Hematopoietic multipotent progenitor cell treated with erythropoietin and hydrocortisone succinate and interleukin-3 and kit ligand, for 15 days (in vitro differentiated cells): ENCODE measurements at regions not wholly inside any gene's neighbourhood (a gene's known extent, or its start where the extent isn't known, plus 50 kb on each side); places are given as distances from the start of the nearest gene placed in this dataset.
"Not testable (repeated sequence)": the region's sequence is repeated elsewhere in the genome, so short reads cannot be mapped to it uniquely, and the experiment has no call there.

Experiments used
- DNase-seq: peaks from one replicate; pipeline ENCODE4 v3.0.0-alpha.2; 2015; ENCODE audit warnings: low spot score

DNA sequence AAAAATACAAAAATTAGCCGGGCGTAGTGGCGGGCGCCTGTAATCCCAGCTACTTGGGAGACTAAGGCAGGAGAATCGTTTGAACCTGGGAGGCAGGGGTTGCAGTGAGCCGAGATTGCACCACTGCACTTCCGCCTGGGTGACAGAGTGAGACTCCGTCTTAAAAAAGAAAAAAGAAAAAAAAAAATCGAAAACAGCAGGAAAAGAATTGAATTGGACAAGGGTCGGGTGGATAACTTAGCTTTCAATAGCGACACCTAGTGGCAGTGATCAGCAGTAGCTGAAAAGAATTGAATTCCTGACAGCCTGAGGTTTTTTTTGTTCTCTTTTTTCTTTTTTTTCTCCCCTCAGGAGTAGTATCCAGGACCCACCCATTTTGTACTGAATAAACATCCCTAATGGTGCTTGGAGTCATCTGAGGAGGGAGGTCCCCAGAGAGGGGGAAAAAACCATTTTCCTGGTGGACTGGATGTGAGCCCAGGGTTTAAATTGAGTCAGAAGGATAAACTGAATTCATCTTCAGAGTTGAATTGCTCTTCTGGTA is 55.1 kb downstream of the CYCS start:
- peak; percentile 71 for DNase-seq

DNA sequence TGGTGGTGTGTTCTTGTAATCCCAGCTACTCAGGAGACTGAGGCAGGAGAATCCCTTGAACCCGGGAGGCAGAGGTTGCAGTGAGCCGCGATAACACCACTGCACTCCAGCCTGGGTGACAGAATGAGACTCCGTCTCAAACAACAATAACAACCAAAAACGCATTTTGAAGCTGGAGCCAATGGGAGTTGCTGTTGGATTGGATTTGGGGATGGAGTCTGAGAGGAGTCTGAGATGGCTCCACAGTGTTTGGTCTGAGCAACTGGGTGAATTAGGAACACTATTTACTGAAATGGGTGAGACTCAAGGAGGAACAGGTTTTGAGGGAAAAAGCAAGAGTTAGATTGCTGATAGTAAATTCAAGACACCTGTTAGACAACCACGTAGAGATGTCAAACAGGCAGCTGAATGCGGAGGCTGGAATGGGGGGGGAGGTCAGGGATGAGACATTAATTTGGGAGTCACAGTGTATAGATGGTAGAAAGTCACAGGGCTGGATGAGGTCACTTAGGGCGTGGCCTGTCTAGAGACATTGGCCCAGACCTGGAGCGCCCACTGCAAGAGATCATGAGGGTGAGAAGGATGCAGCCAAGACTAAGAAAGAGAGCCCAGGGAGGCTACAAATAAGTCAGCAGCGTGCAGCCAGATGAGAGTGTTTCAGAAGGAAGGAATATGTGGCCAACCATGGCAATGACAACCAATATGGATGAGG is 56.4 kb downstream of the CYCS start:
- peak; percentile 9 for DNase-seq

DNA sequence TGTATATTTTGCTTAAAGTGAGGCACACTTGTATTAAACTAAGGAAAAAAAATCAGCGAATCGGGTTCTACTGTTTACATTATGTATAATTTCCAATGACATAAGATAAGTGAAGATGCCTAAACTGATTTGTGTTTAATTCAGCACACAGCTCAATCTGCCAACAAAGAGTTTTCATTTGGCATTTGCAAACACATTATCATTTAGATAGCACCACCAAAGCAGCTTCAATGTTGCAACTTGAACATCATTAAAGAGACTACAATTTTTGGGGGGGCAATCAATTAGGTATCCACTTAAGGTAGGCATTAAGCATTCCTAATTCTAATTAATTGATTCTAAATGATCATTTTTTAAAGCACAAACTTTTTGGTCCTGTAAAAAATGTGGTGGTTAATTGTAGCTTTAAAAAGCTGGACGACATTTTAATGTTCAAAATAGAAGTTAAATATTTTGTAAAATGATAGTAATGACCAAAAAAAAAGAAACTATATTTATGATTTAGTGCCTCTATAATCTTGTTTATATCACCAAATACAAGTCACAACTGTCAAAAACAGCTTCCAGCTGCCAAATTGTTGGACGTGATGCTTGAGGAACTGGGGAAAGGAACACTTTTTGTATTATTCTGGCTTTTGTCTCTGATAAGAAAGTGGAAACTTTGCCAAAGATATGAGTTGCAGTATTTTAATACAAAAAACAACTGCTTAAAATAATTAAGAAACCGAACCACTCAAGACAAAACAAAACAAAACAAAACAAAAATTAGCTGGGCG is 57.1 kb downstream of the CYCS start:
- no peak for DNase-seq

GRCh38 chr7:25066253-25066652 is 58.8 kb downstream of the CYCS start:
- no peak for DNase-seq

DNA sequence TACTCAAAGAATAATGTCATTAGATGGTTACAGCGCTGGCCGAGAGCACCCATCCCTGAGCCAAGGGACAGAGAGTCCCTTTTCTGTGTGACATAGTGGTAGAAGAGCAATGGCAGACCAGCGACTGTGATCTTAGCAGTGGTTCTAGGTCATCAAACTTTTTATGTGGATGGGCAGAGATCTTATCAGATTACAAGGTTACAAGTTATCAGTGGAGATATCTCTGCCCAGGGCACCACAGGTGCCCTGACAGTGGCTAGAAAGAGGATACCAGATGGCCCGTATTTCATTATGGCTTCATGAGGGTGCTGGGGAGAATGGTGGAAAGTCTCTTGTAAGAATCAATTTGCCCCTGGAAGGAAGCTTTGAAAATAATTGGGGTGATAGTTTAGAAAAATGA is 62.7 kb downstream of the CYCS start:
- DNase-seq, result no peak

DNA sequence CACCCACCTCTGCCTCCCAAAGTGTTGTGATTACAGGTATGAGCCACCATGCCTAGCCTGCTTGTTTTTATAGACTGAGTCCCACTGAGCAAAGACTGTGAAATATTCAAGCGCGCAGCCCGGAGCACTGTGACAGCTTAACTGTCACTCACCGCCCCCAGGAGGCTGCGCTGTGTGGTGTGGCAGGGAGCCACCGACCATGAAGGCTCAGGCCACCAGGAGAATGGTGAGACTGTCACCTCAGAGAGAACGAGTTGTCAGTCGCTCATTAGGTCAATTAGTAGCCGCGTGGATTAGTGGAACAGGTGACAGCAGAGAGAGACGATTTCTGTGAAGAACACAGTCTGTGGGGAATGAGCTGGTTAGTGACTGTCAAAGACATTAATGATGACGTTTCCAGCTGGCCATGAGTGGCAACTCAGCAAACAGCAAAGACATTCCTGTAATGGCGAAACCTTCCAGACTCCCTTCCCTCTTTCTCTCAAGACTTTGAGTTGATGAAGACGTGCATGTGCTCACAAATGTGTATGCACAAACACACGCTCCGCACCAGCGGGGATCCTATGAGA is 64.5 kb downstream of the CYCS start:
- no peak for DNase-seq

GRCh38 chr7:25059576-25059975 is 65.5 kb downstream of the CYCS start:
- DNase-seq, result no peak

DNA sequence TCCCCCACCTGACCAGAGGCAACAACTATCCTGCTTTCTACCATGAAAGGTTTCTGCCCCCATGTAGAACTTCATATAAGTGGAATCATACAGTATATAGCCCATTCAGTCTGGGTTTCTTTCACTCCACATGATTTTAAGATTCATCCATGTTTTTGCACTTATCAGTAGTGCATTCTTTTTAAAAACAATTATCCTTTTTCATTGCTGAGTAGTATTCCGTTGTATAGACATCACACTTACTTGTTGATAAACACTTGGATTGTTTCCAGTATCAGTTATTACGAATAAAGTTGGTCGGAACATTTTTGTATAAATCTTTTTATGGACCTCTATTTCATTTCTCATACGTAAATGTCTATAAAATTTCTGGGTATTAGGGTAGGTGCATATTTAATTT is 68.7 kb downstream of the CYCS start:
- DNase-seq, result no peak

GRCh38 chr7:25055520-25056220 is 69.4 kb downstream of the CYCS start:
- DNase-seq, result no peak

DNA sequence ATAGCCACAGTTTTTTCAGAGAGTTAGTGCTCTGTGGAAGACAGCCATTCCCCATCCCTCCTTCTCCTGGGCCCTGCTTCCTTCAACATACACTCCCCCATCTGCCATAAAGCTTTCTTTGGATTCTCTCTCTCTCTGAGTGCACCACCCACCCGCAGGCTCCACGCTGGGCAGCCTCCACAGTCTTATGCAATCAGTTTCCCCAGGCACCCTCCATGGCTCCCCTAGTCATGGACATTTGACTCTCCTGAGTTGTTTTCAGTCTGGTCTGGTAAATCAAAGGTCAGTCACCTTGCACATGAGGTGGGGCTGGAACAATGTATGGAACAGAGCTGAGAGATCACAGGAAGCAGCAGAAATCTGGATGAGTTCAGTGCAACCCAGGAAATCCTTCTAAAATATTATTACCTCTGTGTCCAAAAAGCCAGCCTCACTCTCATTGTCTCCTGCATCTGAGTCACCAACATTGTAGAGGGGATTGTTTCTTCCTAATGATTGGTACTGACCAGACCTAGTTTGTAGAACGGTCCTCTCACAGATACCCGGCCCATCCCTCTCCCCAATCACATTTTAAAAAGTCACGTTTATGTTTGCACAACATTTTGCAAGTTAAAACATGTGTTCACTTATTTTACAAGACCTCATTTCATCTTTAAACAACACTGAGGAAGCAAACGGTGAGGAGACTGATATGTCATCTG is 70.1 kb downstream of the CYCS start:
- no peak for DNase-seq

GRCh38 chr7:25050223-25050622 is 70.2 kb upstream of the OSBPL3 start:
- DNase-seq, result no peak

GRCh38 chr7:25048444-25048834 is 68.5 kb upstream of the OSBPL3 start:
- DNase-seq, result no peak

DNA sequence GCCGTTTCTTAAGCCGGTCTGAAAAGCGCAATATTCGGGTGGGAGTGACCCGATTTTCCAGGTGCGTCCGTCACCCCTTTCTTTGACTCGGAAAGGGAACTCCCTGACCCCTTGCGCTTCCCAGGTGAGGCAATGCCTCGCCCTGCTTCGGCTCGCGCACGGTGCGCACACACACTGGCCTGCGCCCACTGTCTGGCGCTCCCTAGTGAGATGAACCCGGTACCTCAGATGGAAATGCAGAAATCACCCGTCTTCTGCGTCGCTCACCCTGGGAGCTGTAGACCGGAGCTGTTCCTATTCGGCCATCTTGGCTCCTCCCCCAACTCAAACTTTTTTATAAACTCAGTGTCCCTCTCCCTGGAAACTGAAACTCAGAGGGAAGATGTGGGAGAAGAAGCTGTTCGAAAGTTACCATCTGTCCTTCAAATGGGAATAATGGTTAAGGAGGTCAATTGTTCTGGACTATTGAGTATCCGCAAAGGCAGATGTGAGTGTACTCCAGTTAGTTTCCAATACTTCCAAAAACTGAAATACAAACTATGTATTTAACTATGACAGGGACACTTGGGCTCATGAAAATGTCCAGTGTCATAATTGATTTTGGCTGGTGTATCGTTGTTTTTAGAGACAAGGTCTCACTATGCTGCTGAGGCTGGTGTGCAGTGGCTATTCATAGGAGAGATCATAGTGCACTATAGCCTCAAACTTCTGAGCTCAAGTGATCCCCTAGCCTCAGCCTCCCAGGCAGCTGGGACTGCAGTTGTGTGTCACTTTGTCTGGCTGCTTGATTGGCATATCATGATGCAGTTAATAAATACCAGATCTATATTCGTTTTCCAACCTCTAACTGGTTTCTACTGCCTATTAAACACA is 67.8 kb upstream of the OSBPL3 start:
- DNase-seq, result not testable (repeated sequence)

GRCh38 chr7:25037325-25037724 is 57.3 kb upstream of the OSBPL3 start:
- DNase-seq, result no peak

GRCh38 chr7:25035274-25035673 is 55.3 kb upstream of the OSBPL3 start:
- no peak for DNase-seq

DNA sequence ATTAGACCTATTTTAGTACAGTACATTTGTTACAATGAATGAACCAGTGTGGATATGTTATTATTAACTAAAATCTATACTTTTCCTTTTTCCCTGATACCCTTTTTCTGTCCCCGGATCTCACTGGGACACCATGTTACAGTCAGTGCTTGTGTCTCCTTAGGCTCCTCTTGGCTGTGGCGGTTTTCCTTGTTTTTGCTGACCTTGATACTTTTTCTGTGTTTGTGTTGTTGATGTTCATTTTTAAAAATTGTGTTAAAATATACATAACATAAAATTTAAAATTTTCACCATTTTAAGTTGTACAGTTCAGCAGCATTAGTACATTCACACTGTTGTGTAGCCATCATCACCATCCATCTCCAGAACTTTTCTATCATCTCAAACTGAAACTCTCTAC is 54.2 kb upstream of the OSBPL3 start:
- DNase-seq, result no peak

- DNase-seq, result no peak
Measured at GRCh38 chr7:25032774-25033743, 53.1 kb upstream of the OSBPL3 start.

GRCh38 chr7:25031432-25031831 is 51.5 kb upstream of the OSBPL3 start:
- no peak for DNase-seq

GRCh38 chr7:25031007-25031406 is 51.0 kb upstream of the OSBPL3 start:
- no peak for DNase-seq
